ENCODE measurements at regions not wholly inside any gene's neighbourhood (a gene's known extent, or its start where the extent isn't known, plus 50 kb on each side); places are given as distances from the start of the nearest gene placed in this dataset.

GRCh38 chr5:98110282-98110691, 663.2 kb upstream of the RGMB start:
- CTCF ChIA-PET = no interaction called here
- Histone ChIP-seq H3K36me3 (ENCODE audit: control insufficient read depth, insufficient read depth, low read length) (no peaks in the 10 kb centered on the region), H3K27ac (ENCODE audit: low read length) (no peak overlapping the region), H3K27me3 (ENCODE audit: control insufficient read depth, insufficient read depth, low read length) (no peaks in the 10 kb centered on the region), H3K9me3 (ENCODE audit: control insufficient read depth, insufficient read depth, low read depth, low read length) (no peaks in the 10 kb centered on the region), H3K4me3 (ENCODE audit: low read depth in 2 of 2, low read length in 2 of 2) (no peak overlapping the region), H3K4me1 (ENCODE audit: control insufficient read depth, insufficient read depth, low read length) (no peaks in the 10 kb centered on the region)
- BruUV-seq (replicated peaks) = no TSS peak
- POLR2A ChIA-PET = interaction anchor here (0.6 kb wide), 1 partner anchor 721 kb away, joined by 5 read pairs; no protein-coding TSS in a partner anchor
- no peak for TF ChIP-seq POLR2AphosphoS5 (IDR thresholded peaks at IDR 0.05; ENCODE audit: low read depth, low read length)
- TF ChIP-seq, protein P1, sequence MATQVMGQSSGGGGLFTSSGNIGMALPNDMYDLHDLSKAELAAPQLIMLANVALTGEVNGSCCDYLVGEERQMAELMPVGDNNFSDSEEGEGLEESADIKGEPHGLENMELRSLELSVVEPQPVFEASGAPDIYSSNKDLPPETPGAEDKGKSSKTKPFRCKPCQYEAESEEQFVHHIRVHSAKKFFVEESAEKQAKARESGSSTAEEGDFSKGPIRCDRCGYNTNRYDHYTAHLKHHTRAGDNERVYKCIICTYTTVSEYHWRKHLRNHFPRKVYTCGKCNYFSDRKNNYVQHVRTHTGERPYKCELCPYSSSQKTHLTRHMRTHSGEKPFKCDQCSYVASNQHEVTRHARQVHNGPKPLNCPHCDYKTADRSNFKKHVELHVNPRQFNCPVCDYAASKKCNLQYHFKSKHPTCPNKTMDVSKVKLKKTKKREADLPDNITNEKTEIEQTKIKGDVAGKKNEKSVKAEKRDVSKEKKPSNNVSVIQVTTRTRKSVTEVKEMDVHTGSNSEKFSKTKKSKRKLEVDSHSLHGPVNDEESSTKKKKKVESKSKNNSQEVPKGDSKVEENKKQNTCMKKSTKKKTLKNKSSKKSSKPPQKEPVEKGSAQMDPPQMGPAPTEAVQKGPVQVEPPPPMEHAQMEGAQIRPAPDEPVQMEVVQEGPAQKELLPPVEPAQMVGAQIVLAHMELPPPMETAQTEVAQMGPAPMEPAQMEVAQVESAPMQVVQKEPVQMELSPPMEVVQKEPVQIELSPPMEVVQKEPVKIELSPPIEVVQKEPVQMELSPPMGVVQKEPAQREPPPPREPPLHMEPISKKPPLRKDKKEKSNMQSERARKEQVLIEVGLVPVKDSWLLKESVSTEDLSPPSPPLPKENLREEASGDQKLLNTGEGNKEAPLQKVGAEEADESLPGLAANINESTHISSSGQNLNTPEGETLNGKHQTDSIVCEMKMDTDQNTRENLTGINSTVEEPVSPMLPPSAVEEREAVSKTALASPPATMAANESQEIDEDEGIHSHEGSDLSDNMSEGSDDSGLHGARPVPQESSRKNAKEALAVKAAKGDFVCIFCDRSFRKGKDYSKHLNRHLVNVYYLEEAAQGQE (IDR thresholded peaks at IDR 0.05; ENCODE audit: insufficient read depth in 1 of 2, low read depth in 2 of 2, low read length in 1 of 2) = no peak
- TF ChIP-seq, protein P2, sequence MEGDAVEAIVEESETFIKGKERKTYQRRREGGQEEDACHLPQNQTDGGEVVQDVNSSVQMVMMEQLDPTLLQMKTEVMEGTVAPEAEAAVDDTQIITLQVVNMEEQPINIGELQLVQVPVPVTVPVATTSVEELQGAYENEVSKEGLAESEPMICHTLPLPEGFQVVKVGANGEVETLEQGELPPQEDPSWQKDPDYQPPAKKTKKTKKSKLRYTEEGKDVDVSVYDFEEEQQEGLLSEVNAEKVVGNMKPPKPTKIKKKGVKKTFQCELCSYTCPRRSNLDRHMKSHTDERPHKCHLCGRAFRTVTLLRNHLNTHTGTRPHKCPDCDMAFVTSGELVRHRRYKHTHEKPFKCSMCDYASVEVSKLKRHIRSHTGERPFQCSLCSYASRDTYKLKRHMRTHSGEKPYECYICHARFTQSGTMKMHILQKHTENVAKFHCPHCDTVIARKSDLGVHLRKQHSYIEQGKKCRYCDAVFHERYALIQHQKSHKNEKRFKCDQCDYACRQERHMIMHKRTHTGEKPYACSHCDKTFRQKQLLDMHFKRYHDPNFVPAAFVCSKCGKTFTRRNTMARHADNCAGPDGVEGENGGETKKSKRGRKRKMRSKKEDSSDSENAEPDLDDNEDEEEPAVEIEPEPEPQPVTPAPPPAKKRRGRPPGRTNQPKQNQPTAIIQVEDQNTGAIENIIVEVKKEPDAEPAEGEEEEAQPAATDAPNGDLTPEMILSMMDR (IDR thresholded peaks at IDR 0.05) = no peak
- no peak for TF ChIP-seq SIN3A (IDR thresholded peaks at IDR 0.05; ENCODE audit: borderline replicate concordance, insufficient read depth, low read depth, low read length)
- TF ChIP-seq TCF7L2 (IDR thresholded peaks at IDR 0.05; ENCODE audit: low read depth, low read length) = no peak
- ATAC-seq (no peak), DNase-seq (ENCODE audit: low read depth, low spot score) (no peak)
- intact Hi-C loops (cut with micrococcal nuclease; ENCODE audit: unreplicated experiment) = no loop called here
- in situ Hi-C loops (cut with HindIII; ENCODE audit: low pct_unique_long_range_greater_than_20kb, low sequenced_read_pairs) = no loop called here

DNA sequence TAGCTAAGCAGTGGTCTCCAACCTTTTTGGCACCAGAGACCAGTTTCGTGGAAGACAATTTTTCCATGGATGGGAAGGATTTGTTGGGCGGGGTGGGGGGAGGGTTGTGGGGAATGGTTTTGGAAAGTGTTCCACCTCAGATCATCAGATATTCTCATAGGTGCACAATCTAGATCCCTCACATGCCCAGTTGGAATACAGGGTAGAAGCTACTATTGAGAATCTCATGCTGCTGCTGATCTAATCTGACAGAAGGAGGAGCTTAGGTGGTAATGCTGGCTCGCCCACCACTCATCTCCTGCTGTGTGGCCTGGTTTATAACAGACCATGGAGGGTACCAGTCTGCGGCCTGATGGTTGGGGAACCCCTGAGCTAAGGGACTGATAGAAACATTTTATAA, 662.7 kb upstream of the RGMB start:
- no peak for DNase-seq (ENCODE audit: low read depth, low spot score)
- CTCF ChIA-PET = no interaction called here
- intact Hi-C loops (cut with micrococcal nuclease; ENCODE audit: unreplicated experiment) = no loop called here
- in situ Hi-C loops (cut with HindIII; ENCODE audit: low pct_unique_long_range_greater_than_20kb, low sequenced_read_pairs) = no loop called here
- Histone ChIP-seq H3K4me3 (ENCODE audit: low read depth in 2 of 2, low read length in 2 of 2) (no peak overlapping the region), H3K9me3 (ENCODE audit: control insufficient read depth, insufficient read depth, low read depth, low read length) (no peaks in the 10 kb centered on the region), H3K4me1 (ENCODE audit: control insufficient read depth, insufficient read depth, low read length) (no peaks in the 10 kb centered on the region), H3K36me3 (ENCODE audit: control insufficient read depth, insufficient read depth, low read length) (no peaks in the 10 kb centered on the region), H3K27ac (ENCODE audit: low read length) (no peak overlapping the region), H3K27me3 (ENCODE audit: control insufficient read depth, insufficient read depth, low read length) (no peaks in the 10 kb centered on the region)
- TF ChIP-seq, protein P1 (IDR thresholded peaks at IDR 0.05; ENCODE audit: insufficient read depth in 1 of 2, low read depth in 2 of 2, low read length in 1 of 2) = no peak
- TF ChIP-seq POLR2AphosphoS5 (IDR thresholded peaks at IDR 0.05; ENCODE audit: low read depth, low read length) (no peak), SIN3A (IDR thresholded peaks at IDR 0.05; ENCODE audit: borderline replicate concordance, insufficient read depth, low read depth, low read length) (no peak), TCF7L2 (IDR thresholded peaks at IDR 0.05; ENCODE audit: low read depth, low read length) (no peak)
- TF ChIP-seq, protein P2 (IDR thresholded peaks at IDR 0.05) = no peak
- no TSS peak for BruUV-seq (replicated peaks)
- POLR2A ChIA-PET = no interaction called here
- no peak for ATAC-seq
